ENCODE measurements at regions not wholly inside any gene's neighbourhood (a gene's known extent, or its start where the extent isn't known, plus 50 kb on each side); places are given as distances from the start of the nearest gene placed in this dataset.

DNA sequence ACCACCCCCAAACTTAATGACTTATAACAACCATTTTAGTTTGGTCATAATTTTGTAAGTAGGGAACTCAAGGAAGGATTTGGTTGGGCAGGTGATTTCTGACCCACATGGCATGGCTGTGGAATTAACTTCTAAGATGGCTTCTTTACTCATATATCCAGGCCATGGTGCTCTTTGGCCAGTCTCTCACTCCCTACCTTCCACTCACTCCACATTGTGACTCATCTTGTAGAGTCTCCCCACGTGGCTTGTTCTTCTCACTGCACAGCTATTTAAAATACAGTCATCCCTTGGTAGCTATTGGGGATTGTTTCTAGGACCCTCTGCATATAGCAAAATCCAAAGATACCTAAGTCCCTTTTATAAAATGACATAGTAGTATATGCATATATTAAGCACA lies 76.6 kb upstream of the MAST4 start:
- intact Hi-C loops (cut with DNase I), result no loop called here
- H3K27ac ChIP-seq, result no peak overlapping the region
- no peak overlapping the region for H3K4me3 ChIP-seq
- WGBS (ENCODE audit: insufficient coverage, low coverage, low lambda C conversion rate, missing lambda C conversion rate), result 43% methylated on average over 1 of the region's 1 CpG
- ATAC-seq, result no peak
- no peaks in the 10 kb centered on the region for H3K27me3 ChIP-seq
- H3K4me1 ChIP-seq, result no peaks in the 10 kb centered on the region
- H3K9me3 ChIP-seq, result no peaks in the 10 kb centered on the region
- DNase-seq, result no peak
- H3K36me3 ChIP-seq, result no peaks in the 10 kb centered on the region
- TF ChIP-seq POLR2A (IDR thresholded peaks at IDR 0.05) (no peak), CTCF (IDR thresholded peaks at IDR 0.05) (no peak)

- DNase-seq (no peak), ATAC-seq (no peak)
- H3K4me1 ChIP-seq, result no peaks in the 10 kb centered on the region
- H3K27ac ChIP-seq, result no peak overlapping the region
- H3K4me3 ChIP-seq, result no peak overlapping the region
- intact Hi-C loops (cut with DNase I), result no loop called here
- H3K9me3 ChIP-seq, result no peaks in the 10 kb centered on the region
- no peaks in the 10 kb centered on the region for H3K36me3 ChIP-seq
- no peaks in the 10 kb centered on the region for H3K27me3 ChIP-seq
- no peak for TF ChIP-seq CTCF (IDR thresholded peaks at IDR 0.05)
- no peak for TF ChIP-seq POLR2A (IDR thresholded peaks at IDR 0.05)
These were observed 75.3 kb upstream of the MAST4 start for GRCh38 chr5:66520854-66521253.

GRCh38 chr5:66527478-66528035 lies 68.6 kb upstream of the MAST4 start:
- TF ChIP-seq CTCF (IDR thresholded peaks at IDR 0.05) (no peak), POLR2A (IDR thresholded peaks at IDR 0.05) (no peak)
- DNase-seq, result no peak
- 60% methylated on average over 4 of the region's 4 CpGs for WGBS (ENCODE audit: insufficient coverage, low coverage, low lambda C conversion rate, missing lambda C conversion rate)
- no peak for ATAC-seq
- Histone ChIP-seq H3K4me1 (no peaks in the 10 kb centered on the region), H3K9me3 (no peaks in the 10 kb centered on the region), H3K4me3 (no peak overlapping the region), H3K36me3 (no peaks in the 10 kb centered on the region), H3K27me3 (no peaks in the 10 kb centered on the region), H3K27ac (no peak overlapping the region)
- intact Hi-C loops (cut with DNase I), result no loop called here

DNA sequence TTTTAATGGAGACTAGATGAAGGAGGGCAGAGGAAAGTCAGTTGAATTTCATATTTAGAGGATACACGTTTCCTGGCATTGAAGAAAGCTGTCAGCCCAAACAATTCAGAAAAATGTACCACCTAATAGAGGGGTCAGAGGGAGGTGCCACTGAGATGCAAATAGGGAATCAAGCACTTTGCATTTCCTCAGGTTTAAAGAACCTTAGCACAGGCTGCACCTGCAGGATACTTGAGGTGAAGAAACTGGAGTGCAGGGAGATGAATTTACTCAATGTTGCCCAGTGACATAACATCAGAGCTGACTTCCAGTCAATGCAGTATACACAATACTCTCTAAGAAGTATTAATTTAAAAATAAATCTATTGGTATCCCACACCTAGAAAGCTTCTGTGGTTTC lies 67.0 kb upstream of the MAST4 start:
- Histone ChIP-seq H3K27me3 (no peaks in the 10 kb centered on the region), H3K36me3 (no peaks in the 10 kb centered on the region), H3K9me3 (no peaks in the 10 kb centered on the region), H3K4me1 (no peaks in the 10 kb centered on the region), H3K4me3 (no peak overlapping the region), H3K27ac (no peak overlapping the region)
- DNase-seq (no peak), ATAC-seq (no peak)
- TF ChIP-seq CTCF (IDR thresholded peaks at IDR 0.05), result no peak
- TF ChIP-seq POLR2A (IDR thresholded peaks at IDR 0.05), result no peak
- WGBS (ENCODE audit: insufficient coverage, low coverage, low lambda C conversion rate, missing lambda C conversion rate), result 38% methylated on average over 1 of the region's 1 CpG
- intact Hi-C loops (cut with DNase I), result no loop called here

DNA sequence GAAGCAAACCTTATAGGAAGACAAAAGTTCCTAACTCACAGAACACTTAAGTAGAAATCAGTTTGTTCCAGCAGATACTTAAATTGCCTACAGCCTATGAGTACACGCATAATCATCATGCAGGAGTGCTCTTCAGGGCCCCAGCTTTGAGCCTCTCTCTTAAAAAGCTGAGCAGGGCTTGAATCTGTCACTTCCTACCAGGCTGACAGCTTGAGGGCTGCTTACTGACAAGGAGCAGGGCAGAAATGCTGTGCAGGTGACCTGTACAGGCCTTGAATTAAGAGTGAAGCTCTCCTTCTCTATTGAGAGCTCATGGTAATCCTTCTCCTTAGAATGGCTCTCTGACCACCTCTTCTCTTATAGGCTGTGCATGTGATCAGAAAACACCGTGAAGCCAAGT lies 66.5 kb upstream of the MAST4 start:
- Histone ChIP-seq H3K27me3 (no peaks in the 10 kb centered on the region), H3K27ac (no peak overlapping the region), H3K9me3 (no peaks in the 10 kb centered on the region), H3K4me3 (no peak overlapping the region), H3K4me1 (no peaks in the 10 kb centered on the region), H3K36me3 (no peaks in the 10 kb centered on the region)
- WGBS (ENCODE audit: insufficient coverage, low coverage, low lambda C conversion rate, missing lambda C conversion rate), result 92% methylated on average over 2 of the region's 2 CpGs
- no peak for TF ChIP-seq CTCF (IDR thresholded peaks at IDR 0.05)
- no peak for TF ChIP-seq POLR2A (IDR thresholded peaks at IDR 0.05)
- intact Hi-C loops (cut with DNase I), result no loop called here
- DNase-seq (no peak), ATAC-seq (no peak)
